ENCODE measurements at regions not wholly inside any gene's neighbourhood (a gene's known extent, or its start where the extent isn't known, plus 50 kb on each side); places are given as distances from the start of the nearest gene placed in this dataset.
A peak's percentile ranks its signal among the peaks of the same experiment; 100 is the strongest.

GRCh38 chr7:66864294-66864693 lies 56.7 kb upstream of the TMEM248 start:
- Histone ChIP-seq H3K27me3 (ENCODE audit: control insufficient read depth, insufficient read depth, low read length) (no peaks in the 10 kb centered on the region), H3K4me1 (ENCODE audit: control insufficient read depth, insufficient read depth, low read length) (peaks cover 28% of the 10 kb centered on the region), H3K9ac (ENCODE audit: low read depth, low read length) (no peak overlapping the region), H3K4me3 (ENCODE audit: low read depth, low read length) (no peak overlapping the region), H3K27ac (ENCODE audit: low read depth, low read length) (no peak overlapping the region), H3K9me3 (ENCODE audit: control insufficient read depth, insufficient read depth, low read length) (no peaks in the 10 kb centered on the region), H3K36me3 (ENCODE audit: control insufficient read depth, insufficient read depth, low read length) (peaks cover 19% of the 10 kb centered on the region; the same call in 1 of the 2 replicates)

- H3K9me3 ChIP-seq (ENCODE audit: control insufficient read depth, insufficient read depth, low read length) = no peaks in the 10 kb centered on the region
- H3K4me1 ChIP-seq (ENCODE audit: control insufficient read depth, insufficient read depth, low read length) = peaks cover 34% of the 10 kb centered on the region
- no peaks in the 10 kb centered on the region for H3K27me3 ChIP-seq (ENCODE audit: control insufficient read depth, insufficient read depth, low read length)
- peaks cover 16% of the 10 kb centered on the region; the same call in 1 of the 2 replicates for H3K36me3 ChIP-seq (ENCODE audit: control insufficient read depth, insufficient read depth, low read length)
- H3K9ac ChIP-seq (ENCODE audit: low read depth, low read length) = no peak overlapping the region
- H3K27ac ChIP-seq (ENCODE audit: low read depth, low read length) = no peak overlapping the region
- H3K4me3 ChIP-seq (ENCODE audit: low read depth, low read length) = no peak overlapping the region
These were observed 55.6 kb upstream of the TMEM248 start for GRCh38 chr7:66865290-66865864.

DNA sequence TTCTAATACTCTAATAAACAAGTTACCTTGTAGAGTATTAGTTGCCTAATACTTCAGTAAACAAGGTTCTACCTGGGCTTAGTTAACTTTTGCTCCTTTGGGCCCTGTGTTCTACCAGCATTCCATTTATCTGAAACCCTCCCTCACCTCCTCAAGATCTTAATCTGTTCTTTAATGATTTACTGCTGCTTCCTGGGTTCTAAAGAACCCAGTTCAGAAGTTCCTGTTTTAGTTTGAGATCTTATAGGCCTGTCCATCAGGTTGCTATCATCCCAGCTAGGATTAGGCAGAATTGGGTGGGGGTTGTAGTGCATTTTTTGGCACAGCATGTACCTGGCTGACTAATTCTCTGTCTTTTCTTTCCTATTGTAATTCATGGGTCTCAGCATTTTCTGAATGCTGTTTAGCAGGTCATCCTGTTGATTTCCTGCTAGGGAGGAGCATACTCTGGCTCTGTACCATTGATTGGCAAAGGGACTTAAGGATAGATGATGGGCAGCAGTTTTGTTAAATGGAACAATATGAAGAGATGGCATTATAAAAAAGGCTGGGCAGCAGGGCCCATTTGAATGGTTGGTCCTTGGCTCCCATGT lies 53.7 kb upstream of the TMEM248 start:
- Histone ChIP-seq H3K4me1 (ENCODE audit: control insufficient read depth, insufficient read depth, low read length) (peaks cover 34% of the 10 kb centered on the region), H3K27ac (ENCODE audit: low read depth, low read length) (peak overlapping the region; percentile 86), H3K9me3 (ENCODE audit: control insufficient read depth, insufficient read depth, low read length) (no peaks in the 10 kb centered on the region), H3K9ac (ENCODE audit: low read depth, low read length) (no peak overlapping the region), H3K27me3 (ENCODE audit: control insufficient read depth, insufficient read depth, low read length) (no peaks in the 10 kb centered on the region), H3K4me3 (ENCODE audit: low read depth, low read length) (no peak overlapping the region; the same call in 1 of the 2 replicates), H3K36me3 (ENCODE audit: control insufficient read depth, insufficient read depth, low read length) (peaks cover 12% of the 10 kb centered on the region; the same call in 1 of the 2 replicates)

DNA sequence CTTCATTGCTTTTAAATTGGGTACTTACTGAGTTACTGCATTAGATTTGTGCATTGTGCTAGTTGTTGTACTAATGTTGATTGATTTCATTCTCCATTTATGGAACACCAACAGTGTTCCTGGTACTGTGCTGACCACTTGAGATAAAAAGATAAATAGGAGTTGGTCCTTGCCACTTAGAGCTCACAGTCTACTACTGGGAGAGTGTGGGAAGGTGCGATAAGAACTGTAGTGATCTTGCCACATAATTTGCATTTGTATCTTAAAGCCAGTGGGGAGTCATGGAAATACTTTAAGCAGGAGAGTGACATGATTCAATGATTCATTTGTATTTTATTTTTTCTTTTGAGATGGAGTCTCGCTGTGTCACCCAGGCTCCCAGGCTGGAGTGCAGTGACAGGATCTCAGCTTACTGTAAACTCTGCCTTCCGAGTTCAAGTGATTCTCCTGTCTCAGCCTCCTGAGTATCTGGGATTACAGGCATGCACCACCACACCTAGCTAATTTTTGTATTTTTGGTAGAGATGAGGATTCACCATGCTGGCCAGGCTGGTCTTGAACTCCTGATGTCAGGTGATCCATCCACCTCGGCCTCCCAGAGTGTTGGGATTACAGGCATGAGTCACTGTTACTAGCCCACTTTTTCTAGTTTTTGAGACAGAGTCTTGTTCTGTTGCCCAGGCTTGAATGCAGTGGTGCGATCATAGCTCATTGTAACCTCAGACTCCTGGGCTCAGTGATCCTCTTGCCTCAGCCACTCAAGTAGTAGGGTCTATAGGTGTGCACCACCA lies 51.2 kb upstream of the TMEM248 start:
- Histone ChIP-seq H3K27me3 (ENCODE audit: control insufficient read depth, insufficient read depth, low read length) (no peaks in the 10 kb centered on the region), H3K4me3 (ENCODE audit: low read depth, low read length) (no peak overlapping the region), H3K9ac (ENCODE audit: low read depth, low read length) (no peak overlapping the region), H3K4me1 (ENCODE audit: control insufficient read depth, insufficient read depth, low read length) (peaks cover 34% of the 10 kb centered on the region), H3K36me3 (ENCODE audit: control insufficient read depth, insufficient read depth, low read length) (peaks cover 7% of the 10 kb centered on the region; the same call in 1 of the 2 replicates), H3K9me3 (ENCODE audit: control insufficient read depth, insufficient read depth, low read length) (no peaks in the 10 kb centered on the region), H3K27ac (ENCODE audit: low read depth, low read length) (peak overlapping the region; percentile 62)

DNA sequence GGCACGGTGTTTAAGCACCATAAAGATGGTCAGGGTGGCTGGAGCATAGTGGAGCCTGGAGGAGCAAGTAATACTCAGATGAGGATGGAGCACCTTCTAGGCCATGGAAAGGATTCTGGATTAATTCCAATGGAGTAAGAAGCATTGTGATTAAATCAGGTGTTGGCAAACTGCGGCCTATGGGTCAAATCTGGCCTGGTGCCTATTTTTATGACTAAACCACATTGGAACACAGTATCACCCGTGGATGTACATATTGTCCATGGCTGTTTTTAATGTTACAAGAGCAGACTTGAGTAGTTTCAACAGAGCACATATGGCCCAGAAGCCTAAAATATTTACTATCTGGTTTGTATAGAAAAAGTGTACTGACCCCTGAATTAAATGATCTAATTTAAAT lies 49.9 kb upstream of the TMEM248 start:
- peaks cover 31% of the 10 kb centered on the region for H3K4me1 ChIP-seq (ENCODE audit: control insufficient read depth, insufficient read depth, low read length)
- H3K9me3 ChIP-seq (ENCODE audit: control insufficient read depth, insufficient read depth, low read length) = no peaks in the 10 kb centered on the region
- no peak overlapping the region for H3K4me3 ChIP-seq (ENCODE audit: low read depth, low read length)
- H3K36me3 ChIP-seq (ENCODE audit: control insufficient read depth, insufficient read depth, low read length) = peaks cover 10% of the 10 kb centered on the region; the same call in 1 of the 2 replicates
- no peak overlapping the region for H3K27ac ChIP-seq (ENCODE audit: low read depth, low read length)
- no peaks in the 10 kb centered on the region for H3K27me3 ChIP-seq (ENCODE audit: control insufficient read depth, insufficient read depth, low read length)
- no peak overlapping the region for H3K9ac ChIP-seq (ENCODE audit: low read depth, low read length)
